NB4 (cell line): ENCODE measurements at regions not wholly inside any gene's neighbourhood (a gene's known extent, or its start where the extent isn't known, plus 50 kb on each side); places are given as distances from the start of the nearest gene placed in this dataset.

Experiments used
- CTCF ChIP-seq: IDR thresholded peaks from one replicate; pipeline ENCODE4 v1.5.1; 2012; ENCODE audit warnings: low read depth, low read length
- MAX ChIP-seq: IDR thresholded peaks from 2 replicates; pipeline ENCODE4 v1.6.1; 2011; ENCODE audit warnings: low read depth, low read length

GRCh38 chr5:107247427-107247826, 423.3 kb downstream of the EFNA5 start:
- TF ChIP-seq CTCF, result no peak
- no peak for TF ChIP-seq MAX
